DND-41 (cell line): ENCODE measurements at regions not wholly inside any gene's neighbourhood (a gene's known extent, or its start where the extent isn't known, plus 50 kb on each side); places are given as distances from the start of the nearest gene placed in this dataset.

ENCODE experiments used
- ATAC-seq: fragments of 200-7000 bp; cut with Tn5 transposase; 3 replicates; pipeline ENCODE4 v1.9.1; 2021; ENCODE audit warnings: low read depth; ENCODE audit not compliant: insufficient read depth
- DNase-seq: peaks from one replicate; pipeline ENCODE4 v3.0.0-alpha.2; 2020
- H2AFZ ChIP-seq: 2 replicates; pipeline ENCODE4 v1.6.0; 2012; ENCODE audit warnings: low read depth, low read length
- H3K27ac ChIP-seq: 2 replicates; pipeline ENCODE4 v1.5.1; 2012; ENCODE audit warnings: low read length, inconsistent platforms
- H3K27me3 ChIP-seq: fragments of 200-600 bp; sonication (generic); 2 replicates; pipeline ENCODE4 v1.6.0; 2012; ENCODE audit warnings: low read length, mild to moderate bottlenecking, inconsistent platforms; ENCODE audit not compliant: insufficient read depth, poor library complexity
- H3K36me3 ChIP-seq: 2 replicates; pipeline ENCODE4 v1.5.1; 2012; ENCODE audit warnings: low read length, inconsistent platforms; ENCODE audit not compliant: insufficient read depth
- H3K4me1 ChIP-seq: 2 replicates; pipeline ENCODE4 v1.5.1; 2012; ENCODE audit warnings: mild to moderate bottlenecking, low read length; ENCODE audit not compliant: insufficient read depth
- H3K4me2 ChIP-seq: 2 replicates; pipeline ENCODE4 v1.6.0; 2012; ENCODE audit warnings: mild to moderate bottlenecking, moderate library complexity, low read length, inconsistent platforms; ENCODE audit not compliant: insufficient read depth
- H3K4me3 ChIP-seq, 2 experiments: fragments of 200-600 bp in 1 of 2; shearing (Covaris generic) in 1 of 2; 2 replicates each; pipeline ENCODE4 v1.5.1; 2012 to 2016; ENCODE audit warnings: inconsistent platforms in 2 of 2, low read length in 2 of 2, mild to moderate bottlenecking in 2 of 2, low read depth in 1 of 2, moderate library complexity in 1 of 2
- H3K79me2 ChIP-seq: 2 replicates; pipeline ENCODE4 v1.6.0; 2012; ENCODE audit warnings: low read length, inconsistent platforms; ENCODE audit not compliant: insufficient read depth
- H3K9ac ChIP-seq: 2 replicates; pipeline ENCODE4 v1.6.0; 2012; ENCODE audit warnings: low read depth, mild to moderate bottlenecking, inconsistent platforms, low read length, moderate library complexity
- H3K9me3 ChIP-seq: 2 replicates; pipeline ENCODE4 v1.5.1; 2012; ENCODE audit warnings: low read length, moderate library complexity, mild to moderate bottlenecking, inconsistent platforms; ENCODE audit not compliant: insufficient read depth, severe bottlenecking
- H4K20me1 ChIP-seq: 2 replicates; pipeline ENCODE4 v1.6.0; 2012; ENCODE audit warnings: low read length; ENCODE audit not compliant: insufficient read depth
- EZH2 ChIP-seq: IDR thresholded peaks from 3 replicates; pipeline ENCODE4 v1.6.1; 2012; ENCODE audit warnings: borderline replicate concordance, low read depth, mild to moderate bottlenecking, moderate library complexity, low read length, inconsistent platforms; ENCODE audit not compliant: severe bottlenecking
- TF ChIP-seq, protein P1 (sequence below): IDR thresholded peaks from 2 replicates; pipeline ENCODE4 v1.5.1; 2012; ENCODE audit warnings: borderline replicate concordance, low read length, moderate library complexity, mild to moderate bottlenecking; ENCODE audit not compliant: poor library complexity, severe bottlenecking; ENCODE audit errors: extremely low read depth

DNA sequence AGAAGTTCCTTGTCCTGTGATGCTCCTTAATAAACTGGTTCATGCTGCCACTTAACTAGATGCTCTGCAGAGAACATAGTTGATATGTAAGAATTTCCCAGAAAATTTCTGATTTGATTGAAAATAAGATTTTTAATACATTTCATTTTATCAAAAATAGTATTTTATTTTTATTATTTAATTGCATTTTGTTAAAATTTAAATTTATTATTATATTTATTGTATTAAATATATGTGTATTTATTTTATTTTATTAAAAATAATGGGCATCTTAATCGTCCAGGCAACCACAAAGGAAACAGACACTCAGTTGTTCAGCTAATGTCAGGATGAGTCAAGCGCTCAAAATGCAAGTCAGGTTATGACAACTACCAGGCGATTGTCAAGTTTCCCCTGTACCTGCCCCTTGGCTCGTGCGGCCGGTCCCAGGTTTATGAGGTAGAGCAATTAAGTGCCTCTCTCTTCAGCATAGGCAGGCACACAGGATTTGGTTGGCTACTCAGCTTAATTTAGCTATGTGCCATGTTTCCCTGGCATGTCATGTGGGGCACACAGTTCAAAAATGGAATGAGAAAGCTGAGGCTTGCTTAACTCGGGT is 361.2 kb downstream of the RND3 start:
- no peaks in the 10 kb centered on the region for H3K9me3 ChIP-seq
- no peak overlapping the region for H3K9ac ChIP-seq
- TF ChIP-seq EZH2, result no peak
- TF ChIP-seq, protein P1, sequence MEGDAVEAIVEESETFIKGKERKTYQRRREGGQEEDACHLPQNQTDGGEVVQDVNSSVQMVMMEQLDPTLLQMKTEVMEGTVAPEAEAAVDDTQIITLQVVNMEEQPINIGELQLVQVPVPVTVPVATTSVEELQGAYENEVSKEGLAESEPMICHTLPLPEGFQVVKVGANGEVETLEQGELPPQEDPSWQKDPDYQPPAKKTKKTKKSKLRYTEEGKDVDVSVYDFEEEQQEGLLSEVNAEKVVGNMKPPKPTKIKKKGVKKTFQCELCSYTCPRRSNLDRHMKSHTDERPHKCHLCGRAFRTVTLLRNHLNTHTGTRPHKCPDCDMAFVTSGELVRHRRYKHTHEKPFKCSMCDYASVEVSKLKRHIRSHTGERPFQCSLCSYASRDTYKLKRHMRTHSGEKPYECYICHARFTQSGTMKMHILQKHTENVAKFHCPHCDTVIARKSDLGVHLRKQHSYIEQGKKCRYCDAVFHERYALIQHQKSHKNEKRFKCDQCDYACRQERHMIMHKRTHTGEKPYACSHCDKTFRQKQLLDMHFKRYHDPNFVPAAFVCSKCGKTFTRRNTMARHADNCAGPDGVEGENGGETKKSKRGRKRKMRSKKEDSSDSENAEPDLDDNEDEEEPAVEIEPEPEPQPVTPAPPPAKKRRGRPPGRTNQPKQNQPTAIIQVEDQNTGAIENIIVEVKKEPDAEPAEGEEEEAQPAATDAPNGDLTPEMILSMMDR, result no peak
- no peak overlapping the region for H2AFZ ChIP-seq
- no peaks in the 10 kb centered on the region for H3K4me1 ChIP-seq
- H3K36me3 ChIP-seq, result no peaks in the 10 kb centered on the region
- no peak overlapping the region for H3K4me3 ChIP-seq
- H3K27ac ChIP-seq, result no peak overlapping the region
- DNase-seq (no peak), ATAC-seq (no peak)
- H3K4me2 ChIP-seq, result no peak overlapping the region
- no peaks in the 10 kb centered on the region for H4K20me1 ChIP-seq
- H3K27me3 ChIP-seq, result no peaks in the 10 kb centered on the region
- no peaks in the 10 kb centered on the region for H3K79me2 ChIP-seq

DNA sequence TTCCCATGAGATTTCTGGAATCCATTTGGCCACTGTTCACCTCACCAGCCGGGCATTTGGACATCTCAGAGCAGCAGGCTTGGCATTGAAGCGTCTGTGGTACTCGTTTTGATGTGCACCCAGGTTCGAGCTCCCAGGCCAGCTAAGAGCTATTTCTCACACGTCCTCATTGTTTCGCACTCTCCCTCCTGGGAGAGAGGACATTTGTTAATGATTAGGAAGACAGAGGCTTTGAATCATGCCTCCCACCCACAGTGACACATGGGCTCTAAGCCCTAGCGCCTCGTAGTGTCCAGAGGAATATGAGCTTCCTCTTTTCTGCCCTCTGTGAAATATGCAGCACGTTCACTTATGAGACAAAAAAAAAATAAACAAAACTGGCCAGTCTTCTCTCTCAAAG is 361.8 kb downstream of the RND3 start:
- no peak for DNase-seq
- Histone ChIP-seq H3K79me2 (no peaks in the 10 kb centered on the region), H2AFZ (no peak overlapping the region), H3K4me1 (no peaks in the 10 kb centered on the region), H3K4me2 (no peak overlapping the region), H3K36me3 (no peaks in the 10 kb centered on the region), H3K27ac (no peak overlapping the region), H3K4me3 (no peak overlapping the region), H3K9me3 (no peaks in the 10 kb centered on the region), H4K20me1 (no peaks in the 10 kb centered on the region), H3K27me3 (no peaks in the 10 kb centered on the region), H3K9ac (no peak overlapping the region)
- TF ChIP-seq, protein P1, result no peak
- TF ChIP-seq EZH2, result no peak
- ATAC-seq, result no peak

- H3K27me3 ChIP-seq, result no peaks in the 10 kb centered on the region
- H3K9ac ChIP-seq, result no peak overlapping the region
- no peaks in the 10 kb centered on the region for H4K20me1 ChIP-seq
- H3K4me3 ChIP-seq, result no peak overlapping the region
- ATAC-seq (no peak), DNase-seq (no peak)
- no peaks in the 10 kb centered on the region for H3K36me3 ChIP-seq
- no peaks in the 10 kb centered on the region for H3K9me3 ChIP-seq
- H2AFZ ChIP-seq, result no peak overlapping the region
- H3K27ac ChIP-seq, result no peak overlapping the region
- no peak for TF ChIP-seq EZH2
- TF ChIP-seq, protein P1, result no peak
- no peak overlapping the region for H3K4me2 ChIP-seq
- H3K4me1 ChIP-seq, result no peaks in the 10 kb centered on the region
- no peaks in the 10 kb centered on the region for H3K79me2 ChIP-seq
Observed at GRCh38 chr2:150125188-150125587, 362.3 kb downstream of the RND3 start.
